Activated CD8-positive, alpha-beta T cell treated with anti-CD3 and anti-CD28 coated beads for 36 hours (primary cell): ENCODE measurements at regions not wholly inside any gene's neighbourhood (a gene's known extent, or its start where the extent isn't known, plus 50 kb on each side); places are given as distances from the start of the nearest gene placed in this dataset.

Source experiments
- ATAC-seq: fragments of 200-7000 bp; cut with Tn5 transposase; one replicate; pipeline ENCODE4 v1.10.0; 2021; ENCODE audit warnings: mild to moderate bottlenecking, moderate library complexity
- CTCF ChIA-PET: fragments of 350-600 bp; sonication (Branson Sonifier 250); formaldehyde crosslinking; loops from one replicate; lab custom pipeline; 2021; ENCODE audit warnings: antibody characterized with exemption; lab: Charles Lee
- POLR2A ChIA-PET: fragments of 350-600 bp; sonication (Branson Sonifier 250); formaldehyde crosslinking; loops from one replicate; lab custom pipeline; 2021; ENCODE audit warnings: antibody characterized with exemption; lab: Charles Lee
- DNase-seq: peaks from one replicate; pipeline ENCODE4 v3.0.0-alpha.2; 2020
- H3K27ac Mint-ChIP-seq: one replicate; pipeline ENCODE4 v1.8.0; 2021; ENCODE audit warnings: mild to moderate bottlenecking, mixed read lengths
- H3K27me3 Mint-ChIP-seq: one replicate; pipeline ENCODE4 v1.8.0; 2021; ENCODE audit warnings: mixed read lengths
- H3K36me3 Mint-ChIP-seq: one replicate; pipeline ENCODE4 v1.8.0; 2021; ENCODE audit warnings: low read depth, mixed read lengths
- H3K4me1 Mint-ChIP-seq: one replicate; pipeline ENCODE4 v1.8.0; 2021; ENCODE audit warnings: low read depth, mixed read lengths
- H3K4me3 Mint-ChIP-seq: one replicate; pipeline ENCODE4 v1.8.0; 2021; ENCODE audit warnings: mild to moderate bottlenecking, moderate library complexity, mixed read lengths
- H3K9me3 Mint-ChIP-seq: one replicate; pipeline ENCODE4 v1.8.0; 2021; ENCODE audit warnings: mixed read lengths
- intact Hi-C: fragments of 100-400 bp; cut with micrococcal nuclease; formaldehyde crosslinking; loops from one replicate; pipeline ENCODE4 v1.10.0; 2022
- TF ChIP-seq, protein P1 (sequence below): fragments of 200-600 bp; IDR thresholded peaks from one replicate; pipeline ENCODE4 v1.8.0; 2022; ENCODE audit warnings: antibody characterized with exemption, mild to moderate bottlenecking

DNA sequence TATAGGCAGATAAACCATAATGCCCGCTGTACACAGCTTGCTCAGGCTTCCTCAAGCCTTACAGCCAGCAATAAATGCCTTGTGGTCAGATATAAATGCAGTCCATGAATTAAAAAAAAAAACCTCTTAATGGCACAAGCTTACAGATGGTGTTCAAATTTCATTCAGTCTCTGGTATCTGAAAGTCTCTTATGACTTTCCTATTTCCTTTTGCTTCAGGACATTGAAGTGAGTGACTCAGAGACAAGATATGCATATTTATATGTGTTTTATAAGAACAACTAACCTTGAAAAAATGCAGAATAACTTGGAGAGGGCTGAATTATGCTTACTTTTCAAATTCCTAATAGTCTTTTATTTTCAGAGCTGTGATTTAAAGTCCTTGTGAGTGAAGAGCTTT is 426.9 kb upstream of the MIS18BP1 start:
- DNase-seq (no peak), ATAC-seq (no peak)
- no peaks in the 10 kb centered on the region for H3K4me1 Mint-ChIP-seq
- POLR2A ChIA-PET, result no interaction called here
- no peak overlapping the region for H3K4me3 Mint-ChIP-seq
- intact Hi-C loops, result no loop called here
- no peaks in the 10 kb centered on the region for H3K36me3 Mint-ChIP-seq
- CTCF ChIA-PET, result no interaction called here
- no peak overlapping the region for H3K27ac Mint-ChIP-seq
- peaks cover 7% of the 10 kb centered on the region for H3K9me3 Mint-ChIP-seq
- H3K27me3 Mint-ChIP-seq, result no peaks in the 10 kb centered on the region
- TF ChIP-seq, protein P1, sequence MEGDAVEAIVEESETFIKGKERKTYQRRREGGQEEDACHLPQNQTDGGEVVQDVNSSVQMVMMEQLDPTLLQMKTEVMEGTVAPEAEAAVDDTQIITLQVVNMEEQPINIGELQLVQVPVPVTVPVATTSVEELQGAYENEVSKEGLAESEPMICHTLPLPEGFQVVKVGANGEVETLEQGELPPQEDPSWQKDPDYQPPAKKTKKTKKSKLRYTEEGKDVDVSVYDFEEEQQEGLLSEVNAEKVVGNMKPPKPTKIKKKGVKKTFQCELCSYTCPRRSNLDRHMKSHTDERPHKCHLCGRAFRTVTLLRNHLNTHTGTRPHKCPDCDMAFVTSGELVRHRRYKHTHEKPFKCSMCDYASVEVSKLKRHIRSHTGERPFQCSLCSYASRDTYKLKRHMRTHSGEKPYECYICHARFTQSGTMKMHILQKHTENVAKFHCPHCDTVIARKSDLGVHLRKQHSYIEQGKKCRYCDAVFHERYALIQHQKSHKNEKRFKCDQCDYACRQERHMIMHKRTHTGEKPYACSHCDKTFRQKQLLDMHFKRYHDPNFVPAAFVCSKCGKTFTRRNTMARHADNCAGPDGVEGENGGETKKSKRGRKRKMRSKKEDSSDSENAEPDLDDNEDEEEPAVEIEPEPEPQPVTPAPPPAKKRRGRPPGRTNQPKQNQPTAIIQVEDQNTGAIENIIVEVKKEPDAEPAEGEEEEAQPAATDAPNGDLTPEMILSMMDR, result no peak

DNA sequence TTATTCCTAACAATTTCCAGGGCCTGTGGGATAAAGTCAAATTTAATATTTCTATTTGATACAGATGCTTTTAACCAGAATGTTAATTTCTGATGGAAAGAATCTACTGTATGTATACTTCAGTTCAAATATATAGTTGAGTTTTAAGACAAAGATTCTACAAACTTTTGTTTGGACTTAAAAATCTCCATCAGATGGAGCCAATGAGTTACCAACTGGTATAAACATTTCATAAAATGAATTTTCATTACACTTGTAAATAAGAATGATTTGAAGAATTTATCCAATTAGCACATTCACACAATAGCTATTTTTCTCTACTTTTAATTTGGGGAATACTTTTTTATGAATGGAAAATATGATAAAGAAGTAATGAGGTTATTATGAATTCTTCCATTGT is 425.2 kb upstream of the MIS18BP1 start:
- TF ChIP-seq, protein P1, result no peak
- Mint-ChIP-seq H3K27me3 (no peaks in the 10 kb centered on the region), H3K36me3 (no peaks in the 10 kb centered on the region), H3K27ac (no peak overlapping the region), H3K9me3 (peaks cover 1% of the 10 kb centered on the region), H3K4me1 (no peaks in the 10 kb centered on the region), H3K4me3 (no peak overlapping the region)
- ChIA-PET CTCF (interaction anchor here (1.3 kb wide), 1 partner anchor 27 kb away, joined by 3 read pairs; no protein-coding TSS in a partner anchor), POLR2A (no interaction called here)
- no peak for ATAC-seq
- DNase-seq, result no peak
- intact Hi-C loops, result no loop called here

DNA sequence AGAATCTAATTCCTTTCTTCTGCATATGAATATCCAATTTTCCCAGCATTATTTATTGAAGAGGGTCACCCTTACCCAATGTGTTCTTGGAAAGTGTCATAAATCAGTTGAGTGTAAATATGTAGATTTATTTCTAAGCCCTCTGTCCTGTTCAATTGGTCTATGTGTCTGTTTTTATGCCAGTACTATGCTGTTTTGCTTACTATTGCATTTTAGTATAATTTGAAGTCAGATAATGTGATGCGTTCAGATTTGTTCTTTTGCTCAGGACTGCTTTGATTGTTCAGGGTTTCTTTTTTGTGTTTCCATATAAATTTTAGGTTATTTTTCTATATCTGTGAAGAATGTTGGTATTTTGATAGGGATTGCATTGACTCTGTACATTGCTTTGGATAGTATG is 420.4 kb upstream of the MIS18BP1 start:
- H3K27ac Mint-ChIP-seq, result no peak overlapping the region
- no peak for ATAC-seq
- no peak overlapping the region for H3K4me3 Mint-ChIP-seq
- ChIA-PET CTCF (no interaction called here), POLR2A (no interaction called here)
- H3K27me3 Mint-ChIP-seq, result no peaks in the 10 kb centered on the region
- no peaks in the 10 kb centered on the region for H3K36me3 Mint-ChIP-seq
- peaks cover 1% of the 10 kb centered on the region for H3K9me3 Mint-ChIP-seq
- TF ChIP-seq, protein P1, result no peak
- no peak for DNase-seq
- intact Hi-C loops, result no loop called here
- no peaks in the 10 kb centered on the region for H3K4me1 Mint-ChIP-seq

DNA sequence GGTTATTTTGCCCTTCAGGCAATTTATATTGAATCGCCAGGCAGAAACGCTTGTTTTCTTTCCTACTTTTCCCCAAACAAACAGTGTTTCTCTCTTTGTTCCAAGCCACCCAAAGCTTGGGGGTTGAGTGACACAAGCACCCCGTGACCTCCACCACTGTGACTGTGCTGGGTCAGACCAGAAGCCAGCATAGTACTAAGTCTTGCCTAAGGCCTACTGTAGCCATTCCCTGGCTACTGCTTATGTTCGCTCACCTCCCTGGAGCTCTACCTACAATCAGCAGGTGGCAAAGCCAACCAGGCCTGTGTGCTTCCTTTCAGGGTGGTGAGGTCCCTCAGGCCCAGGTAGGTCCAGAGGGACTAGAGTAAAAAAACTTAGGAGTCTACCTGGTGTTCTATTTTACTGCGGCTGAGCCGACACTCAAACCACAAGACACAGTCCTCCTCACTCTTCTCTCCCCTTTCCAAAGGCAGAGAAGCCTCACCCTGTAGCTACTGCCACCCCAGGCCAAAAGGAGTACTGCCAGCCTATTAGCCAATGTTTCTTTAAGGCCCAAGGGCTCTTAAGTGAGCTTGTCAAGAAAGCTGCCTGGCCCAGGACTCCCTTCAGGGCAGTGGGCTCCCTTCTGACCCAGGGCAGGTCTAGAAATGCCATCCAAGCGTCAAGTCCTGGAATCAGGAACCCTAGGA is 411.8 kb upstream of the MIS18BP1 start:
- Mint-ChIP-seq H3K27ac (no peak overlapping the region), H3K9me3 (peaks cover 24% of the 10 kb centered on the region), H3K27me3 (no peaks in the 10 kb centered on the region), H3K4me1 (no peaks in the 10 kb centered on the region), H3K4me3 (no peak overlapping the region), H3K36me3 (no peaks in the 10 kb centered on the region)
- DNase-seq (no peak), ATAC-seq (no peak)
- CTCF ChIA-PET, result interaction anchor here (1.3 kb wide), 1 partner anchor 10 kb away, joined by 3 read pairs; no protein-coding TSS in a partner anchor
- intact Hi-C loops, result no loop called here
- TF ChIP-seq, protein P1, result no peak
- POLR2A ChIA-PET, result no interaction called here

DNA sequence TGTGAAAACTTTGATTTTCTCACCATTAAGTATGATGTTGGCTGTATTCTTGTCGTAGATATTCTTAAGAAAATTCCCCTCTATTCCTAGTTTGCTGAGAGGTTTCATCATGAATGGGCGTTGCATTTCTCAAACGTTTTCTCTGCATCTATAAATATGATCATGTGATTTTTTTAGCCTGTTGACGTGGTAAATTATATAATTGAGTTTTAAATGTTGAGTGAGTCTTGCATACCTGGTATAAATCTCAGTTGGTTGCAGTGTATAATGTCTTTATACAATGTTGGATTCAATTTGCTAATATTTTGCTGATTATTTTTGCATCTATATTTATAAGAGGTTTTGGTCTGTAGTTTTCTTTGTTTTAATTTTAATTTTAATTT is 405.9 kb upstream of the MIS18BP1 start:
- Mint-ChIP-seq H3K36me3 (no peaks in the 10 kb centered on the region), H3K9me3 (peaks cover 19% of the 10 kb centered on the region), H3K4me1 (no peaks in the 10 kb centered on the region), H3K27me3 (no peaks in the 10 kb centered on the region), H3K4me3 (no peak overlapping the region), H3K27ac (no peak overlapping the region)
- DNase-seq (no peak), ATAC-seq (no peak)
- ChIA-PET CTCF (no interaction called here), POLR2A (no interaction called here)
- intact Hi-C loops, result no loop called here
- TF ChIP-seq, protein P1, result no peak
